WTC11 (cell line): ENCODE measurements at regions not wholly inside any gene's neighbourhood (a gene's known extent, or its start where the extent isn't known, plus 50 kb on each side); places are given as distances from the start of the nearest gene placed in this dataset.

Experiments used
- ATAC-seq: fragments of 200-7000 bp; cut with Tn5 transposase; 2 replicates; pipeline ENCODE4 v1.10.0; 2021; ENCODE audit warnings: mild to moderate bottlenecking, moderate library complexity
- CTCF ChIA-PET: fragments of 300-600 bp; sonication (Branson Sonifier 250); formaldehyde crosslinking; loops from one replicate; lab custom pipeline; 2021; ENCODE audit warnings: antibody characterized with exemption; lab: Charles Lee
- POLR2A ChIA-PET: fragments of 350-600 bp; sonication (Branson Sonifier 250); formaldehyde crosslinking; loops from one replicate; lab custom pipeline; 2021; ENCODE audit warnings: antibody characterized with exemption; lab: Charles Lee
- DNase-seq: peaks from one replicate; pipeline ENCODE4 v3.0.0; 2021; ENCODE audit warnings: low spot score
- H3K27ac Mint-ChIP-seq: 2 replicates; pipeline ENCODE4 v1.8.0; 2021; ENCODE audit warnings: mixed read lengths
- H3K27me3 Mint-ChIP-seq: 2 replicates; pipeline ENCODE4 v1.8.0; 2021; ENCODE audit warnings: low read depth, mild to moderate bottlenecking, moderate library complexity, mixed read lengths
- H3K36me3 Mint-ChIP-seq: 2 replicates; pipeline ENCODE4 v1.8.0; 2021; ENCODE audit warnings: mixed read lengths
- H3K4me1 Mint-ChIP-seq: 2 replicates; pipeline ENCODE4 v1.8.0; 2022; ENCODE audit warnings: mixed read lengths
- H3K4me3 Mint-ChIP-seq: 2 replicates; pipeline ENCODE4 v1.8.0; 2021; ENCODE audit warnings: mild to moderate bottlenecking, moderate library complexity, mixed read lengths
- H3K9me3 Mint-ChIP-seq: 2 replicates; pipeline ENCODE4 v1.8.0; 2021; ENCODE audit warnings: mixed read lengths
- AFF4 ChIP-seq: sonication (generic); formaldehyde crosslinking; IDR thresholded peaks from 2 replicates; pipeline ENCODE4 v1.8.1; 2023; ENCODE audit warnings: mild to moderate bottlenecking, missing genetic modification reagents, borderline replicate concordance
- AR ChIP-seq: fragments of 250-450 bp; sonication (Bioruptor Pico); IDR thresholded peaks from 2 replicates; pipeline ENCODE4 v1.9.0; 2021; ENCODE audit warnings: mild to moderate bottlenecking
- ARID4B ChIP-seq: sonication (generic); formaldehyde crosslinking; IDR thresholded peaks from 2 replicates; pipeline ENCODE4 v1.8.0; 2023; ENCODE audit warnings: missing genetic modification reagents, mild to moderate bottlenecking, borderline replicate concordance
- ATF1 ChIP-seq: sonication (generic); formaldehyde crosslinking; IDR thresholded peaks from 2 replicates; pipeline ENCODE4 v1.8.1; 2023; ENCODE audit warnings: mild to moderate bottlenecking, moderate library complexity, missing genetic modification reagents
- ATF6 ChIP-seq: sonication (generic); formaldehyde crosslinking; IDR thresholded peaks from 2 replicates; pipeline ENCODE4 v1.8.1; 2023; ENCODE audit warnings: mild to moderate bottlenecking, missing genetic modification reagents
- E2F1 ChIP-seq: sonication (generic); formaldehyde crosslinking; IDR thresholded peaks from 2 replicates; pipeline ENCODE4 v1.8.0; 2022; ENCODE audit warnings: mild to moderate bottlenecking, missing genetic modification reagents
- ELF4 ChIP-seq: sonication (generic); formaldehyde crosslinking; IDR thresholded peaks from 2 replicates; pipeline ENCODE4 v1.8.1; 2022; ENCODE audit warnings: low read depth, mild to moderate bottlenecking, moderate library complexity, missing genetic modification reagents
- ETV6 ChIP-seq: sonication (generic); formaldehyde crosslinking; IDR thresholded peaks from 2 replicates; pipeline ENCODE4 v1.8.1; 2022; ENCODE audit warnings: mild to moderate bottlenecking, missing genetic modification reagents
- GABPB1 ChIP-seq: sonication (generic); formaldehyde crosslinking; IDR thresholded peaks from 2 replicates; pipeline ENCODE4 v1.8.1; 2023; ENCODE audit warnings: mild to moderate bottlenecking, missing genetic modification reagents
- GTF2I ChIP-seq: fragments of 250-450 bp; sonication (Bioruptor Pico); conservative IDR thresholded peaks from 2 replicates; pipeline ENCODE4 v1.4.0; 2021; ENCODE audit warnings: mild to moderate bottlenecking
- JUN ChIP-seq: sonication (generic); formaldehyde crosslinking; IDR thresholded peaks from 2 replicates; pipeline ENCODE4 v1.8.0; 2023; ENCODE audit warnings: mild to moderate bottlenecking, missing genetic modification reagents
- MLX ChIP-seq: sonication (generic); formaldehyde crosslinking; IDR thresholded peaks from 2 replicates; pipeline ENCODE4 v1.8.1; 2023; ENCODE audit warnings: mild to moderate bottlenecking, missing genetic modification reagents, moderate library complexity
- MYBL2 ChIP-seq: sonication (generic); formaldehyde crosslinking; IDR thresholded peaks from 2 replicates; pipeline ENCODE4 v1.8.1; 2023; ENCODE audit warnings: mild to moderate bottlenecking, moderate library complexity, missing genetic modification reagents
- NFATC4 ChIP-seq: fragments of 250-450 bp; sonication (Bioruptor Pico); IDR thresholded peaks from 2 replicates; pipeline ENCODE4 v1.9.0; 2021; ENCODE audit warnings: mild to moderate bottlenecking
- OVOL2 ChIP-seq: fragments of 250-450 bp; sonication (Bioruptor Pico); IDR thresholded peaks from 2 replicates; pipeline ENCODE4 v1.9.0; 2021; ENCODE audit warnings: mild to moderate bottlenecking, borderline replicate concordance
- TEAD1 ChIP-seq: sonication (generic); formaldehyde crosslinking; IDR thresholded peaks from 2 replicates; pipeline ENCODE4 v1.8.0; 2022; ENCODE audit warnings: mild to moderate bottlenecking, missing genetic modification reagents
- ZNF121 ChIP-seq: sonication (generic); formaldehyde crosslinking; IDR thresholded peaks from 2 replicates; pipeline ENCODE4 v1.8.0; 2023; ENCODE audit warnings: missing genetic modification reagents
- ZNF138 ChIP-seq: sonication (generic); formaldehyde crosslinking; conservative IDR thresholded peaks from 2 replicates; pipeline ENCODE4 v1.8.1; 2022; ENCODE audit warnings: mild to moderate bottlenecking, moderate library complexity, missing genetic modification reagents
- ZNF281 ChIP-seq: sonication (generic); formaldehyde crosslinking; IDR thresholded peaks from 2 replicates; pipeline ENCODE4 v1.8.0; 2023; ENCODE audit warnings: mild to moderate bottlenecking, missing genetic modification reagents

GRCh38 chr7:83732305-83732704 lies 83.4 kb upstream of the SEMA3E start:
- Mint-ChIP-seq H3K36me3 (no peaks in the 10 kb centered on the region), H3K27me3 (peaks cover 25% of the 10 kb centered on the region), H3K27ac (no peak overlapping the region)
- no peak for ATAC-seq
- POLR2A ChIA-PET: interaction anchor here (0.6 kb wide), 1 partner anchor 99 kb away, joined by 7 read pairs; no protein-coding TSS in a partner anchor
- TF ChIP-seq AFF4 (no peak), E2F1 (CRISPR knock-in tag) (no peak), ETV6 (no peak), ATF6 (CRISPR knock-in tag) (no peak), MLX (no peak), OVOL2 (CRISPR knock-in tag) (no peak), MYBL2 (no peak), ZNF121 (no peak), TEAD1 (CRISPR knock-in tag) (no peak), GTF2I (CRISPR knock-in tag) (no peak), JUN (no peak), ELF4 (no peak), ARID4B (CRISPR knock-in tag) (no peak), NFATC4 (CRISPR knock-in tag) (no peak)
- TF ChIP-seq, all 79 proteins: peak for 0
- CTCF ChIA-PET: no interaction called here
- no peak for DNase-seq
- H3K4me1 Mint-ChIP-seq: peaks cover 13% of the 10 kb centered on the region
- H3K9me3 Mint-ChIP-seq: no peaks in the 10 kb centered on the region
- no peak overlapping the region for H3K4me3 Mint-ChIP-seq

- Mint-ChIP-seq H3K9me3 (no peaks in the 10 kb centered on the region), H3K27me3 (peaks cover 25% of the 10 kb centered on the region), H3K4me3 (no peak overlapping the region), H3K4me1 (peaks cover 13% of the 10 kb centered on the region), H3K27ac (no peak overlapping the region), H3K36me3 (no peaks in the 10 kb centered on the region)
- no peak for DNase-seq
- peak; percentile 51 for ATAC-seq
- CTCF ChIA-PET: no interaction called here
- POLR2A ChIA-PET: no interaction called here
- TF ChIP-seq ZNF121: no peak
- no peak for TF ChIP-seq ZNF138 (CRISPR knock-in tag)
- TF ChIP-seq GABPB1 (CRISPR knock-in tag): no peak
- no peak for TF ChIP-seq ZNF281 (CRISPR knock-in tag)
- TF ChIP-seq JUN: no peak
- TF ChIP-seq ATF1: no peak
- TF ChIP-seq AR (CRISPR knock-in tag): no peak
These were observed 82.2 kb upstream of the SEMA3E start for GRCh38 chr7:83731154-83731553.
